IMR-90 (cell line): ENCODE measurements at regions not wholly inside any gene's neighbourhood (a gene's known extent, or its start where the extent isn't known, plus 50 kb on each side); places are given as distances from the start of the nearest gene placed in this dataset.

Experiments
- ATAC-seq: fragments of 200-7000 bp; cut with Tn5 transposase; 2 replicates; pipeline ENCODE4 v1.9.1; 2020; ENCODE audit warnings: low read depth, mild to moderate bottlenecking, moderate library complexity
- BruUV-seq: library from RNA; stranded (reverse); fragments of 400-500 nt; replicated peaks from 2 replicates; lab custom pipeline; 2021; lab: Mats Ljungman, UMichigan
- CTCF ChIA-PET: fragments of 300-600 bp; formaldehyde crosslinking; extraction: SDS; loops from one replicate; lab custom pipeline; 2021; ENCODE audit warnings: antibody characterized with exemption; lab: Yijun Ruan, JAX
- POLR2A ChIA-PET: fragments of 300-600 bp; sonication (Branson Sonifier 250); formaldehyde crosslinking; loops from one replicate; lab custom pipeline; 2022; ENCODE audit warnings: antibody characterized with exemption; ENCODE audit not compliant: unreplicated experiment; lab: Charles Lee
- DNase-seq: peaks from one replicate; pipeline ENCODE4 v3.0.0; 2013
- H2AFZ ChIP-seq: replicated peaks from 2 replicates; pipeline ENCODE3; 2013; ENCODE audit warnings: low read length, mild to moderate bottlenecking; ENCODE audit not compliant: poor library complexity
- H2AK5ac ChIP-seq: 2 replicates; pipeline ENCODE4 v1.6.1; 2013; ENCODE audit warnings: low read depth, low read length, inconsistent platforms
- H2AK9ac ChIP-seq: replicated peaks from 2 replicates; pipeline ENCODE3; 2013; ENCODE audit warnings: mild to moderate bottlenecking, low read depth, low read length, moderate library complexity; ENCODE audit not compliant: poor library complexity
- H2BK120ac ChIP-seq: 2 replicates; pipeline ENCODE4 v1.6.1; 2013; ENCODE audit warnings: low read depth, low read length, inconsistent platforms
- H2BK15ac ChIP-seq: 3 replicates; pipeline ENCODE4 v1.6.1; 2013; ENCODE audit warnings: low read depth, low read length, inconsistent platforms
- H2BK20ac ChIP-seq: 2 replicates; pipeline ENCODE4 v1.6.1; 2013; ENCODE audit warnings: low read depth, mild to moderate bottlenecking, inconsistent platforms, low read length, moderate library complexity
- H2BK5ac ChIP-seq: 2 replicates; pipeline ENCODE4 v1.6.1; 2013; ENCODE audit warnings: mild to moderate bottlenecking, low read depth, low read length, inconsistent platforms; ENCODE audit not compliant: poor library complexity, severe bottlenecking
- H3K14ac ChIP-seq: replicated peaks from 2 replicates; pipeline ENCODE4 v1.6.1; 2013; ENCODE audit warnings: low read depth, low read length, inconsistent platforms
- H3K18ac ChIP-seq: 2 replicates; pipeline ENCODE4 v1.6.1; 2013; ENCODE audit warnings: low read depth, low read length, control low read depth
- H3K23ac ChIP-seq: 2 replicates; pipeline ENCODE4 v1.6.1; 2013; ENCODE audit warnings: low read depth, low read length, inconsistent platforms
- H3K27ac ChIP-seq: 2 replicates; pipeline ENCODE4 v1.5.1; 2013; ENCODE audit warnings: mild to moderate bottlenecking, control low read depth, low read length; ENCODE audit not compliant: insufficient read depth
- H3K27me3 ChIP-seq: 2 replicates; pipeline ENCODE4 v1.6.1; 2013; ENCODE audit warnings: low read length; ENCODE audit not compliant: control insufficient read depth, insufficient read depth
- H3K36me3 ChIP-seq: 2 replicates; pipeline ENCODE4 v1.6.1; 2013; ENCODE audit warnings: low read length, mixed read lengths; ENCODE audit not compliant: control insufficient read depth, insufficient read depth
- H3K4ac ChIP-seq: 2 replicates; pipeline ENCODE4 v1.6.1; 2013; ENCODE audit warnings: low read depth, low read length, inconsistent platforms
- H3K4me1 ChIP-seq: 2 replicates; pipeline ENCODE4 v1.6.1; 2013; ENCODE audit warnings: low read length, mixed read lengths; ENCODE audit not compliant: control insufficient read depth, insufficient read depth
- H3K4me2 ChIP-seq: 2 replicates; pipeline ENCODE4 v1.6.1; 2013; ENCODE audit warnings: low read depth, mild to moderate bottlenecking, control low read depth, low read length, moderate library complexity
- H3K4me3 ChIP-seq: 2 replicates; pipeline ENCODE4 v1.5.1; 2013; ENCODE audit warnings: low read depth, mild to moderate bottlenecking, control low read depth, low read length, moderate library complexity; ENCODE audit not compliant: insufficient read depth
- H3K56ac ChIP-seq: 2 replicates; pipeline ENCODE4 v1.6.1; 2013; ENCODE audit warnings: low read length, inconsistent platforms; ENCODE audit not compliant: insufficient read depth; ENCODE audit errors: extremely low read depth
- H3K79me1 ChIP-seq, 2 experiments: 2 replicates each; pipeline ENCODE4 v1.6.1; 2013; ENCODE audit warnings: low read length in 2 of 2, inconsistent platforms in 1 of 2, low read depth in 1 of 2
- H3K9ac ChIP-seq: 2 replicates; pipeline ENCODE4 v1.6.1; 2013; ENCODE audit warnings: low read depth, low read length, control low read depth
- H3K9me1 ChIP-seq: 2 replicates; pipeline ENCODE4 v1.6.1; 2013; ENCODE audit warnings: low read length, inconsistent platforms; ENCODE audit not compliant: insufficient read depth
- H3K9me3 ChIP-seq: 2 replicates; pipeline ENCODE4 v1.6.1; 2013; ENCODE audit warnings: low read length; ENCODE audit not compliant: control insufficient read depth, insufficient read depth
- H4K20me1 ChIP-seq: 2 replicates; pipeline ENCODE4 v1.6.1; 2013; ENCODE audit warnings: low read length, inconsistent platforms; ENCODE audit not compliant: insufficient read depth
- H4K5ac ChIP-seq: 2 replicates; pipeline ENCODE4 v1.6.1; 2013; ENCODE audit warnings: mild to moderate bottlenecking, low read depth, low read length, control low read depth
- H4K8ac ChIP-seq, 2 experiments: 2 replicates each; pipeline ENCODE4 v1.6.1; 2013; ENCODE audit warnings: low read depth in 2 of 2, low read length in 2 of 2, control low read depth in 1 of 2, inconsistent platforms in 1 of 2
- H4K91ac ChIP-seq: 2 replicates; pipeline ENCODE4 v1.6.1; 2013; ENCODE audit warnings: low read depth, low read length, inconsistent platforms; ENCODE audit not compliant: insufficient read depth
- CEBPB ChIP-seq: IDR thresholded peaks from 2 replicates; pipeline ENCODE4 v1.6.1; 2012; ENCODE audit warnings: low read depth, low read length, improper control_type of control experiment
- RCOR1 ChIP-seq: IDR thresholded peaks from 2 replicates; pipeline ENCODE4 v1.6.1; 2012; ENCODE audit warnings: mild to moderate bottlenecking, low read length, improper control_type of control experiment; ENCODE audit not compliant: insufficient replicate concordance
- WGBS, 2 experiments: methylation state at CpG; one replicate each; pipeline versions ENCODE4 v1.1.5 to v1.1.7; 2013; ENCODE audit warnings: missing lambda C conversion rate in 2 of 2; ENCODE audit not compliant: insufficient read length in 1 of 2; ENCODE audit errors: extremely low coverage in 2 of 2; 5-methylcytosine and 5-hydroxymethylcytosine counted together
- dilution Hi-C: fragments of 300-500 bp; cut with HindIII; formaldehyde crosslinking; loops from one replicate; pipeline ENCODE4 v1.14.3; 2018; ENCODE audit warnings: low sequenced_read_pairs; ENCODE audit not compliant: unreplicated experiment
- in situ Hi-C: fragments of 300-500 bp; cut with MboI; formaldehyde crosslinking; loops from 3 replicates; pipeline ENCODE4 v1.14.3; 2019; ENCODE audit warnings: low sequenced_read_pairs, inconsistent platforms, mixed read lengths
- intact Hi-C: fragments of 100-400 bp; cut with micrococcal nuclease; formaldehyde crosslinking; loops from 2 replicates; pipeline ENCODE4 v1.10.0; 2022

GRCh38 chr1:94345148-94345721 is 73.0 kb upstream of the ABCD3 start:
- no peak overlapping the region for H3K4me2 ChIP-seq
- H2AFZ ChIP-seq, result no peak overlapping the region
- no peak overlapping the region for H4K5ac ChIP-seq
- H3K14ac ChIP-seq, result no peak overlapping the region
- no peak overlapping the region for H3K18ac ChIP-seq
- H3K4me3 ChIP-seq, result no peak overlapping the region
- no peak overlapping the region for H4K8ac ChIP-seq
- H3K36me3 ChIP-seq, result no peaks in the 10 kb centered on the region
- H3K79me1 ChIP-seq, result no peaks in the 10 kb centered on the region
- no peak overlapping the region for H3K4ac ChIP-seq
- no peak overlapping the region for H3K23ac ChIP-seq
- H3K9ac ChIP-seq, result no peak overlapping the region
- H3K9me1 ChIP-seq, result no peaks in the 10 kb centered on the region
- no peak overlapping the region for H2BK120ac ChIP-seq
- intact Hi-C loops, result no loop called here
- no peak overlapping the region for H3K27ac ChIP-seq
- no peaks in the 10 kb centered on the region for H3K9me3 ChIP-seq
- no peak for ATAC-seq
- H3K4me1 ChIP-seq, result no peaks in the 10 kb centered on the region
- no peak overlapping the region for H2BK15ac ChIP-seq
- POLR2A ChIA-PET, result no interaction called here
- no peak overlapping the region for H2BK20ac ChIP-seq
- peaks cover 23% of the 10 kb centered on the region for H3K27me3 ChIP-seq
- H2BK5ac ChIP-seq, result no peak overlapping the region
- H2AK5ac ChIP-seq, result no peak overlapping the region
- H4K20me1 ChIP-seq, result no peaks in the 10 kb centered on the region
- H3K56ac ChIP-seq, result no peak overlapping the region
- no peak overlapping the region for H4K91ac ChIP-seq
- no peak overlapping the region for H2AK9ac ChIP-seq
- dilution Hi-C loops, result no loop called here
- no peak for DNase-seq
- CTCF ChIA-PET, result interaction anchor here (1.3 kb wide), 1 partner anchor 9 kb away, joined by 5 read pairs; no protein-coding TSS in a partner anchor
- TF ChIP-seq RCOR1 (no peak), CEBPB (peak; percentile 64)
- BruUV-seq, result no TSS peak
- WGBS, 2 experiments, result no CpG with 5 or more reads among the region's 4 CpGs
- in situ Hi-C loops, result loop anchor here (25.0 kb wide), 1 partner anchor 458 kb away; the partner anchor contains the start of gene DNTTIP2
